GM12878 (cell line): ENCODE measurements at regions not wholly inside any gene's neighbourhood (a gene's known extent, or its start where the extent isn't known, plus 50 kb on each side); places are given as distances from the start of the nearest gene placed in this dataset.

Experiments used
- ATAC-seq: fragments of 200-7000 bp; cut with Tn5 transposase; 3 replicates; pipeline ENCODE4 v1.9.1; 2020; ENCODE audit warnings: mild to moderate bottlenecking, moderate library complexity
- BruUV-seq: library from RNA; stranded (reverse); fragments of 400-500 nt; replicated peaks from 2 replicates; lab custom pipeline; 2021; lab: Mats Ljungman, UMichigan
- CTCF ChIA-PET: fragments of 300-600 bp; sonication (Branson Sonifier 250); formaldehyde crosslinking; extraction: SDS; loops from one replicate; lab custom pipeline; 2021; ENCODE audit warnings: inconsistent platforms; lab: Yijun Ruan, JAX
- POLR2A ChIA-PET: fragments of 350-600 bp; formaldehyde crosslinking; extraction: SDS; loops from one replicate; lab custom pipeline; 2021; ENCODE audit warnings: inconsistent platforms; lab: Charles Lee
- RAD21 ChIA-PET: fragments of 300-600 bp; sonication (Branson Sonifier 250); formaldehyde crosslinking; loops from one replicate; lab custom pipeline; 2023; ENCODE audit warnings: antibody characterized with exemption; ENCODE audit not compliant: unreplicated experiment; lab: Charles Lee
- SMC1A ChIA-PET: fragments of 300-600 bp; sonication (Branson Sonifier 250); formaldehyde crosslinking; loops from one replicate; lab custom pipeline; 2023; ENCODE audit not compliant: unreplicated experiment, uncharacterized antibody; lab: Charles Lee
- DNase-seq: peaks from one replicate; pipeline ENCODE4 v3.0.0-alpha.2; 2011; ENCODE audit warnings: low read depth, low spot score
- FAIRE-seq: peaks from 3 replicates; lab custom pipeline; 2011; peaks lifted over from hg19 to GRCh38; lab: Jason Lieb, UNC
- H2AFZ ChIP-seq: 2 replicates; pipeline ENCODE4 v1.6.0; 2011; ENCODE audit warnings: low read depth, low read length, control low read depth; ENCODE audit not compliant: control insufficient read depth
- H3K27ac ChIP-seq: 2 replicates; pipeline ENCODE4 v1.5.1; 2011; ENCODE audit warnings: control low read depth; ENCODE audit not compliant: control insufficient read depth, insufficient read depth
- H3K27me3 ChIP-seq, 2 experiments: replicated peaks in 1 of 2; 2 replicates each; pipeline versions ENCODE4 v1.6.0 to v1.6.1; 2011; ENCODE audit warnings: low read length in 1 of 2; ENCODE audit not compliant: control insufficient read depth in 2 of 2, insufficient read depth in 2 of 2
- H3K36me3 ChIP-seq, 2 experiments: 2 replicates each; pipeline ENCODE4 v1.5.1; 2011; ENCODE audit warnings: low read length in 1 of 2; ENCODE audit not compliant: control insufficient read depth in 2 of 2, insufficient read depth in 2 of 2
- H3K4me1 ChIP-seq: 2 replicates; pipeline ENCODE4 v1.6.1; 2011; ENCODE audit warnings: mild to moderate bottlenecking, low read length, moderate library complexity, mixed read lengths; ENCODE audit not compliant: control insufficient read depth, insufficient read depth
- H3K4me2 ChIP-seq: 2 replicates; pipeline ENCODE4 v1.6.0; 2011; ENCODE audit warnings: control low read depth; ENCODE audit not compliant: control insufficient read depth, insufficient read depth
- H3K4me3 ChIP-seq: fragments of 200-600 bp; sonication (generic); 2 replicates; pipeline ENCODE4 v1.5.1; 2016
- H3K79me2 ChIP-seq: 2 replicates; pipeline ENCODE4 v1.6.0; 2011; ENCODE audit warnings: low read length; ENCODE audit not compliant: control insufficient read depth, insufficient read depth
- H3K9ac ChIP-seq: 2 replicates; pipeline ENCODE4 v1.8.0; 2011; ENCODE audit warnings: low read length, control low read depth, mixed read lengths; ENCODE audit not compliant: control insufficient read depth, insufficient read depth
- H3K9me3 ChIP-seq: replicated peaks from 3 replicates; pipeline ENCODE4 v1.5.1; 2011; ENCODE audit warnings: mild to moderate bottlenecking, low read length; ENCODE audit not compliant: control insufficient read depth, insufficient read depth
- H4K20me1 ChIP-seq: 2 replicates; pipeline ENCODE4 v1.6.0; 2011; ENCODE audit not compliant: control insufficient read depth, insufficient read depth
- ATF2 ChIP-seq: IDR thresholded peaks from 2 replicates; pipeline ENCODE4 v1.6.1; 2012; ENCODE audit warnings: low read length, inconsistent platforms
- CREM ChIP-seq: IDR thresholded peaks from 2 replicates; pipeline ENCODE4 v1.6.1; 2014; ENCODE audit warnings: antibody characterized with exemption, low read depth
- EZH2 ChIP-seq: IDR thresholded peaks from 2 replicates; pipeline ENCODE4 v1.6.1; 2012; ENCODE audit warnings: low read depth, mild to moderate bottlenecking, control low read depth, inconsistent platforms, low read length, borderline replicate concordance; ENCODE audit not compliant: control insufficient read depth
- HDAC6 ChIP-seq: fragments of 200-600 bp; sonication (generic); IDR thresholded peaks from one replicate; pipeline ENCODE4 v1.8.0; 2017; ENCODE audit warnings: antibody characterized with exemption; ENCODE audit not compliant: unreplicated experiment
- RAD51 ChIP-seq: fragments of 450-650 bp; IDR thresholded peaks from 2 replicates; pipeline ENCODE4 v1.6.1; 2016; ENCODE audit warnings: moderate library complexity, mild to moderate bottlenecking, inconsistent platforms
- RELA ChIP-seq: fragments of 450-650 bp; IDR thresholded peaks from 2 replicates; pipeline ENCODE4 v1.8.0; 2014; ENCODE audit warnings: borderline replicate concordance; ENCODE audit not compliant: partially characterized antibody
- SUZ12 ChIP-seq: fragments of 200-600 bp; sonication (generic); IDR thresholded peaks from one replicate; pipeline ENCODE4 v1.6.1; 2018; ENCODE audit warnings: antibody characterized with exemption, mild to moderate bottlenecking; ENCODE audit not compliant: unreplicated experiment
- TCF7 ChIP-seq: IDR thresholded peaks from 2 replicates; pipeline ENCODE4 v1.6.1; 2014; ENCODE audit warnings: antibody characterized with exemption, borderline replicate concordance
- ZBTB4 ChIP-seq: fragments of 450-650 bp; formaldehyde crosslinking; IDR thresholded peaks from 2 replicates; pipeline ENCODE4 v1.4.0; 2022; ENCODE audit warnings: mild to moderate bottlenecking, moderate library complexity
- ZSCAN29 ChIP-seq: fragments of 450-650 bp; IDR thresholded peaks from 2 replicates; pipeline ENCODE4 v1.6.1; 2017; ENCODE audit warnings: mild to moderate bottlenecking, moderate library complexity
- WGBS: methylation state at CpG from one replicate; pipeline ENCODE4 v1.1.6; 2016; ENCODE audit warnings: low lambda C conversion rate; ENCODE audit not compliant: insufficient replicate concordance, insufficient coverage; ENCODE audit errors: missing lambda C conversion rate; 5-methylcytosine and 5-hydroxymethylcytosine counted together
- in situ Hi-C: fragments of 300-500 bp; cut with MboI; formaldehyde crosslinking; loops from 9 replicates; pipeline ENCODE4 v1.14.3; 2018; ENCODE audit warnings: mixed read lengths
- intact Hi-C: fragments of 100-400 bp; cut with micrococcal nuclease; formaldehyde crosslinking; loops from one replicate; pipeline ENCODE4 v1.14.2; 2022; ENCODE audit not compliant: unreplicated experiment
- TF ChIP-seq, protein P1 (sequence below): fragments of 150-350 bp; IDR thresholded peaks from 2 replicates; pipeline ENCODE4 v1.6.1; 2014; ENCODE audit warnings: mild to moderate bottlenecking, low read depth, low read length
- TF ChIP-seq, protein P2 (sequence below): fragments of 450-650 bp; IDR thresholded peaks from 2 replicates; pipeline ENCODE4 v1.6.1; 2016; ENCODE audit warnings: mild to moderate bottlenecking
- TF ChIP-seq, protein P3 (sequence below): fragments of 450-650 bp; formaldehyde crosslinking; IDR thresholded peaks from 2 replicates; pipeline ENCODE4 v1.4.0; 2020; ENCODE audit warnings: mild to moderate bottlenecking, moderate library complexity

DNA sequence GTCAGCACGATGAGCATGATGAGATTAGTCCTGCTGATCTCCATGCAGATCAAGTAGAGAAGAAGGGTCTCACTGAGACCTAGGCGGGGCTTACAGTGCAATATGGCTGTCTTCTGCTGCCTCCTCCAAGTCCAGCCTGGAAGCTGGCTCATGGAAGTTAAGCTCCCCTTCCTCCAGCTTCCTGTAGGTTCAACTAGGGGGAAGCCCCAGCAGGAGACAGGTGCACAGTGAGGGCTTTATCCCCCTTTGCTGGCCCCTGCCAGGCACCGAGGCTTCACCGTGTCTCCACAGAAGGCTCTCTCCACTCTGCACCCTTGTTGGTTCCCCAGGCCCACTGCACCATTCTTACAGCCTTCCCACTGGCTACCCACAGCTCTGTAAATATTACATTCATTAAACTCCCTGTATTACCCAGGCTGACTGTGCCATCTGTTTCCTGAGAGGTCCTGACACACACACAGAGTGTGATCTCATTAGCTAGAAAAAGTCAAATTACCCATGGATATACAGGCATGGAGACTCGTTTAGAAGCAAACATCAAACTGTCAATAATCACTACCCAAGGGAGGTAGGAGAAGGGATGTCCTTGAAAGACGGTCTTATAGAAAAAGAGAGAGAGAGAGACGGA is 90.4 kb downstream of the SLC2A10 start:
- ATAC-seq: no peak
- Histone ChIP-seq H3K4me1 (no peaks in the 10 kb centered on the region), H3K4me3 (no peak overlapping the region), H3K27ac (no peak overlapping the region), H3K79me2 (no peaks in the 10 kb centered on the region), H2AFZ (no peak overlapping the region), H3K9me3 (no peaks in the 10 kb centered on the region), H3K4me2 (no peak overlapping the region), H4K20me1 (no peaks in the 10 kb centered on the region), H3K9ac (no peak overlapping the region), H3K27me3 (no peaks in the 10 kb centered on the region; a peak in 1 of 4 replicates), H3K36me3 (no peaks in the 10 kb centered on the region)
- FAIRE-seq: no peak
- CTCF ChIA-PET: no interaction called here
- 17% methylated on average over 7 of the region's 7 CpGs for WGBS
- in situ Hi-C loops: no loop called here
- intact Hi-C loops: no loop called here
- DNase-seq: no peak
- SMC1A ChIA-PET: no interaction called here
- POLR2A ChIA-PET: no interaction called here
- no TSS peak for BruUV-seq
- RAD21 ChIA-PET: no interaction called here
- TF ChIP-seq, protein P1, sequence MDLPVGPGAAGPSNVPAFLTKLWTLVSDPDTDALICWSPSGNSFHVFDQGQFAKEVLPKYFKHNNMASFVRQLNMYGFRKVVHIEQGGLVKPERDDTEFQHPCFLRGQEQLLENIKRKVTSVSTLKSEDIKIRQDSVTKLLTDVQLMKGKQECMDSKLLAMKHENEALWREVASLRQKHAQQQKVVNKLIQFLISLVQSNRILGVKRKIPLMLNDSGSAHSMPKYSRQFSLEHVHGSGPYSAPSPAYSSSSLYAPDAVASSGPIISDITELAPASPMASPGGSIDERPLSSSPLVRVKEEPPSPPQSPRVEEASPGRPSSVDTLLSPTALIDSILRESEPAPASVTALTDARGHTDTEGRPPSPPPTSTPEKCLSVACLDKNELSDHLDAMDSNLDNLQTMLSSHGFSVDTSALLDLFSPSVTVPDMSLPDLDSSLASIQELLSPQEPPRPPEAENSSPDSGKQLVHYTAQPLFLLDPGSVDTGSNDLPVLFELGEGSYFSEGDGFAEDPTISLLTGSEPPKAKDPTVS: no peak
- TF ChIP-seq RAD51: no peak
- TF ChIP-seq SUZ12: no peak
- no peak for TF ChIP-seq EZH2
- no peak for TF ChIP-seq HDAC6
- TF ChIP-seq ZSCAN29: no peak
- no peak for TF ChIP-seq CREM
- TF ChIP-seq, protein P2, sequence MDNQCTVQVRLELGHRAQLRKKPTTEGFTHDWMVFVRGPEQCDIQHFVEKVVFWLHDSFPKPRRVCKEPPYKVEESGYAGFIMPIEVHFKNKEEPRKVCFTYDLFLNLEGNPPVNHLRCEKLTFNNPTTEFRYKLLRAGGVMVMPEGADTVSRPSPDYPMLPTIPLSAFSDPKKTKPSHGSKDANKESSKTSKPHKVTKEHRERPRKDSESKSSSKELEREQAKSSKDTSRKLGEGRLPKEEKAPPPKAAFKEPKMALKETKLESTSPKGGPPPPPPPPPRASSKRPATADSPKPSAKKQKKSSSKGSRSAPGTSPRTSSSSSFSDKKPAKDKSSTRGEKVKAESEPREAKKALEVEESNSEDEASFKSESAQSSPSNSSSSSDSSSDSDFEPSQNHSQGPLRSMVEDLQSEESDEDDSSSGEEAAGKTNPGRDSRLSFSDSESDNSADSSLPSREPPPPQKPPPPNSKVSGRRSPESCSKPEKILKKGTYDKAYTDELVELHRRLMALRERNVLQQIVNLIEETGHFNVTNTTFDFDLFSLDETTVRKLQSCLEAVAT: no peak
- TF ChIP-seq ATF2: no peak
- no peak for TF ChIP-seq ZBTB4 (CRISPR knock-in tag)
- TF ChIP-seq, protein P3, sequence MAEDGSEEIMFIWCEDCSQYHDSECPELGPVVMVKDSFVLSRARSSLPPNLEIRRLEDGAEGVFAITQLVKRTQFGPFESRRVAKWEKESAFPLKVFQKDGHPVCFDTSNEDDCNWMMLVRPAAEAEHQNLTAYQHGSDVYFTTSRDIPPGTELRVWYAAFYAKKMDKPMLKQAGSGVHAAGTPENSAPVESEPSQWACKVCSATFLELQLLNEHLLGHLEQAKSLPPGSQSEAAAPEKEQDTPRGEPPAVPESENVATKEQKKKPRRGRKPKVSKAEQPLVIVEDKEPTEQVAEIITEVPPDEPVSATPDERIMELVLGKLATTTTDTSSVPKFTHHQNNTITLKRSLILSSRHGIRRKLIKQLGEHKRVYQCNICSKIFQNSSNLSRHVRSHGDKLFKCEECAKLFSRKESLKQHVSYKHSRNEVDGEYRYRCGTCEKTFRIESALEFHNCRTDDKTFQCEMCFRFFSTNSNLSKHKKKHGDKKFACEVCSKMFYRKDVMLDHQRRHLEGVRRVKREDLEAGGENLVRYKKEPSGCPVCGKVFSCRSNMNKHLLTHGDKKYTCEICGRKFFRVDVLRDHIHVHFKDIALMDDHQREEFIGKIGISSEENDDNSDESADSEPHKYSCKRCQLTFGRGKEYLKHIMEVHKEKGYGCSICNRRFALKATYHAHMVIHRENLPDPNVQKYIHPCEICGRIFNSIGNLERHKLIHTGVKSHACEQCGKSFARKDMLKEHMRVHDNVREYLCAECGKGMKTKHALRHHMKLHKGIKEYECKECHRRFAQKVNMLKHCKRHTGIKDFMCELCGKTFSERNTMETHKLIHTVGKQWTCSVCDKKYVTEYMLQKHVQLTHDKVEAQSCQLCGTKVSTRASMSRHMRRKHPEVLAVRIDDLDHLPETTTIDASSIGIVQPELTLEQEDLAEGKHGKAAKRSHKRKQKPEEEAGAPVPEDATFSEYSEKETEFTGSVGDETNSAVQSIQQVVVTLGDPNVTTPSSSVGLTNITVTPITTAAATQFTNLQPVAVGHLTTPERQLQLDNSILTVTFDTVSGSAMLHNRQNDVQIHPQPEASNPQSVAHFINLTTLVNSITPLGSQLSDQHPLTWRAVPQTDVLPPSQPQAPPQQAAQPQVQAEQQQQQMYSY (CRISPR knock-in tag): no peak
- TF ChIP-seq RELA: no peak
- no peak for TF ChIP-seq TCF7
